NCI-H1694 (cell line): ENCODE measurements at regions not wholly inside any gene's neighbourhood (a gene's known extent, or its start where the extent isn't known, plus 50 kb on each side); places are given as distances from the start of the nearest gene placed in this dataset.

ENCODE experiments used
- DNase-seq: peaks from one replicate; lab custom pipeline; 2025; lab: John Stamatoyannopoulos, UW

DNA sequence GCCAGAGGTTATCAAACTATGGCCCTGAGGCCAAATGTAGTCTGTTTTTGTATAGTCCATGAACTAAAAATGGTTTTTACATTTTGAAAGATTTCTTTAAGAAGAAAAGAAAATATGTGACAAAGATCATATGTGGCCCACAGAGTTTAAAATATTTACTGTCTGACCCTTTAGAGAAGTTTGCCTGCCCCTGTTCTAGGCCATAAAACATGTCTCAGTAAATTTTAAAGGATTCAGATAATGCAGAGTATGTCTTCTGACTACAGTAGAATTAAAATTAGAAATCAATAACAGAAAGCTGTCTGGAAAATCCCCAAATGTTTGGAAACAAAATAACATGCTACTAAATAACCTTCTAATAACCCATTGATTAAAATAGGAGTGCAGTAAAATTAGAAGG is 86.3 kb downstream of the KCNRG start:
- no peak for DNase-seq

- DNase-seq, result no peak
Observed at GRCh38 chr13:50104493-50104892, 89.2 kb downstream of the KCNRG start.

DNA sequence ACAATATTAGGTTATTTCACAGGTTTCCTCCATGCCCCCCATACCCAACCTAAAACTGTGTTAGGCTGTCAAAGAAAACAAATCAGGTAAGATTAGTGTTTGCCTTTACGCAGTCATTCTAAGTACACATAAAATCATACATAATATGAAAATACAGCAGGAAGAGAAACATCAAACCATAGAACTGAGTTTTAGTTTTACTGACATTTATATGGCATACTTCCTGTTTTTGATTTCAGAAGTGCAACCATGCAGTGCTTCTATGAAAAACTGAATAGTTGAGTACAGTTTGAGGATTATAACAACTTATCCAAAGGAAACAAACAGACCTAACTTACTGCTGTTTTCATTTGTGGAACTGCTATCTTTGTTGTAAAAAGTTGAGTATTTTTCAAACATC is 91.3 kb downstream of the KCNRG start:
- no peak for DNase-seq

- DNase-seq, result no peak
Observed at GRCh38 chr13:50107205-50107604, 92.0 kb downstream of the KCNRG start.

GRCh38 chr13:50114961-50115360 is 99.7 kb downstream of the KCNRG start:
- DNase-seq, result no peak

DNA sequence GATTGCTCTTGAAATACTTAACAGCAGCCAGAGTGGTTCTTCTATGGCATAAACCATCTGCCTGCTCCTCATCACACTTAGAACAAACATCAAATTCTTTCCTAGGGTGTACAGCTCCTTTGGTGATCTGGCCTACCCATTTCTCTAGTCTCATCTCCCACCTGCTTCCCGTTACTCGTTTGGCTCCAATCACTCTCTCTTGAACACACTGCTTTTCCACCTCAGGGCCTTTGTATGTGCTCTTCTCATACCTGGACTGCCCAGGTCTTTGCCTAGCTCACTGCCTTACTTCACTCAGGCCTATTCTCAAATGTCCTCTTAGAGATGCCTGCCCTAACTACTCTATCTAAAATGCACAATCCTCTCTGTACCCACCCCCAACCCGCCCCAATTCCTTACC is 100.5 kb downstream of the KCNRG start:
- no peak for DNase-seq

DNA sequence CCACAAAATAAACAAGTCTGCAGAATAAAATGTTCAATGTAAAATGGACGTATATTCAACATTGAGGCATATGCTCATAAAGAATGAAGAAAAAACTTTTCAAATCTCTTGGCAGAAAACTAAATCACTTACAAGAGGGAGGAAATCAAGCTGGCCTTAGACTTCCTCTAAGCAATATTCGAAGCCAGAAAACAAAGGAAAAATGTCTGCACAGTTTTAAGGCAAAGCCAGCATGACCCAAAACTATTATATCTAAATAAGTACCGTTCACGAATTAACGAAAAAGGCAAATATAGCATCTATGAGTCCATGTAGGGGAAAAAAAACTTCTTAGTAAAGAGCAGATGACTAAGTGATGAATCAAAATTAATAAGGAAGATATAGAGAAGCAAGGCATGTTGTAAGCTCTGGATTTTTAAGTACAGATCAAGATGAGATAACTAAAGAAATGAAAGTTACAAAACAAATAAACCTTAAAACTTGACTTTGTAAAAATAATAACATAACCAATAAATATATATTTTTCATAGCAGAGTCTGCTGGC is 101.3 kb downstream of the KCNRG start:
- DNase-seq, result no peak

- DNase-seq, result no peak
Observed at GRCh38 chr13:50119591-50119990, 104.3 kb downstream of the KCNRG start.

DNA sequence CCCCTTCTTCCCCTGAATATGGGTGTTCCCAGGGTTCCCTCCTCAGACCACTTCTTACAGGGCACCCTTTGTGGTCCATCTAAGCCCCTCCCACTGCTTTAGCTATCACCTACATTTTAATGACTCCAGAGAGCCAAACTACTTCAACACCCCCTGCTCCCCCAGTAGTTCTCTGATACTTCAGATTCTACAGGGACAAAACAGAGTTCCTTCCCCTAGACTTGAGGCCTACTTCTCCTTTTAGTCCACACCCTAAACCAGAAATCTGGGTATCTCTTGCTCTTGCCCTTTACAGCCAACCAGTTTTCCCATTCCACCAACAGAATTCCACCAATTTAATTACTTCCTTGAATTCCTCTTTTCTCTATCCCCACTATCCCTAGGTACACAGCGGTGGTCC is 107.2 kb downstream of the KCNRG start:
- DNase-seq, result no peak

- no peak for DNase-seq
Observed at GRCh38 chr13:50123002-50123401, 107.8 kb downstream of the KCNRG start.

GRCh38 chr13:50123515-50123861 is 108.2 kb downstream of the KCNRG start:
- DNase-seq, result no peak

DNA sequence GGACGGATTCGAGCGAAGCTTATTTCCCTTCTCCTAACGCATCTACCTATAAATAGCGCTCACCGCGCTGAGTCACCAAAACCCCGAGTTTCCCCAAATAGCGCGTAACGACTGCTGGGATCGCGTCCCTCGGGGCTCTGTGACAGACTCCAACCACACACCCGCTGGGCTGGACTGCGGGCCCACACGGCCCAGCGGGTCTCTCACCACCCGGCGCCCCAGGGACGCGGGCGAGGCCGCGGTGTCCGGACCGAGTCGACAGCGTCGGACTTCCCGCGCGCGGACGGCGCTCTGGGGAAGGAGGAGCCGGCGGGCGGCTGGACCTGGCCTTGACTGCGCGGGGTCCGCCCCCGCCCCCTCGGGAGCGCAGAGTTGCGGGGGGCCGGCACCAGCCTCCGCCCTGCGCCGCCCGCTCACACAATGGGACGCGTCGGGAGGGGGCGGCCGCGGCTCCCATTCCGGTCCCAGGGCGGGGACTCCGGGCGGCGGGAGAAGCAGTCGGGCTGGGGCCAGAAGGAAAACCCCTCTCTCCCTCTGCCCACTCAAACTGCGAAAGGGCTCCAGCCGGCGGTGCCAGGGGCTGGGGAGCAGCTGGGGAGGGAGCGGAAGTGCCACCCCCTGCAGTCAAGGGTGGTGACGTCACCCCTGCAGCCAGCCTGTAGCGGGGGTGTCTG is 108.8 kb downstream of the KCNRG start:
- DNase-seq, result peak; percentile 84

DNA sequence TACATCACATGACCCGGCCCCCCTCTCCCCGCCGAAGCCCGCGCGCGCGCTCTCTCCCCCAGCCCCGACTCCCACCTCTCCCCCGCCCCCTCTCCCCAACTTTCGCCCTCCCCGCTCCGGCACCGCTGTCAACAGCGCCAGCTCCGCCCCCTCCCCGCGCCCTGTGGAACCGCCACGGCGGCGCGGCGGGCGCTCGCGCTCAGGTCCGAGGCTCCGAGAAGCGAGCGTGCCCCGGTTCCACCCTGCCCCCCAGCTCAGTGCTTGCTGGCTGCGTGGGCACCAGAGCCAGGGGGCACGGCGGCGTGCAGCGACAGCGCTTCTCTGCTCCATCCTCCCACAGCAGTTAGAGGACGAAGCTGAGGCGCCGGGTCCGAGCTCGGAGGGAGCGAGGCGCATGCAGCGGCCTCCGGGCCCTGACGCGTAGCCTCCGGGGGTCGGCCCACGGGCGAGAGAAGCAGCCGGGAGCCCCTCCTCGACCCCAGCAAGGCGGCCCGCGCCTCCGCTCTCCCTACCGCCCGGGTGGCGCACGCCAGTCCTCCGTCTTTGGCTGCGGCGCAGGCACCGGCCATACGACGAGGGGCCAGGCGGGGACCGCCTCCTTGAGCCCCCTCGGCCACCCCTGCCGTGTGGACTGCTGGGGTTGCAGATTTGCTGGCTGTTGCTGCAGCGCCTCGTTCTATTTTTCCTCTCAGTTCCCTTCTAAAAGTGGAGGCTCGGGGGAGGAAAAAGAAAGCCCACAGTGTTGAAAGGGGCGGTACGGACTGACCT is 109.5 kb downstream of the KCNRG start:
- DNase-seq, result no peak

- DNase-seq, result no peak
Observed at GRCh38 chr13:50125304-50125553, 110.0 kb downstream of the KCNRG start.

- peak; percentile 78 for DNase-seq
Observed at GRCh38 chr13:50125554-50126262, 110.5 kb downstream of the KCNRG start.

- DNase-seq, result peak; percentile 13
Observed at GRCh38 chr13:50126263-50126992, 111.2 kb downstream of the KCNRG start.

DNA sequence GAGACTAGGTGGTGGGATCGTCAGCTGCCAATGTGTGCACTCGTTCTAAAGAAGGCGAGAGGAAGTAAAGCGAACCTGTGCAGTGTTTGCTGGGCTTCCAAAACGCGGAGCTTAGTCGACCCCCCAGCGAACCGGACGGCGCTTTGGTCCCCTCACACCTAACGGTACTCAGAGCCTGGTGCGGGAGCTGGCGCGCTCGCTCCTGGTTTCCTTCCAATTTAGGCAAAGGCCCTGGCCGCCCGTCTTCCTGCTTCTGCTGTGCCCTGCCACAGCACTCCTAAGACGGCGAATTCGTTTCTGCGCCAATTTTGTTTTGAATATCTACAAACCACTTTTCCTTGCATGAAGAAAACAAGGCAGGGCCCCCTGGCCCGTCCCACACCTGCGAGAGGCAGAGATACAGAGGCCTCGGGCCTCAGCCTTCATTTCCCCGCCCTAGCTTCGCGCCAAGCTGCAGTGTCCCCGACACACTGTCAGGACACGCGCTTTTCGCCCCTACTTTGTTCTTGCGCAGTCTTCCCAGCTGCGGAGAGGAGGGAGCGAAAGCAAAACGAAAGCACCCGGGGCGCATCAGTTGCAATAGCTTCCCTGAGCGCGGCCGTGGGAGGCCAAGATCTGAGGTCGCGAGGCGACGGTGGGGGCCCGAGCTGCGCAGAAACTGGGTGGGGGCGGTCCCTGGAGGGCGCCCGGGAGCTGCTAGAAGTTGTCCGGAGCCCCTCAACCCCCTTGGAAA is 111.9 kb downstream of the KCNRG start:
- DNase-seq, result no peak

GRCh38 chr13:50127726-50128291 is 112.6 kb downstream of the KCNRG start:
- DNase-seq, result no peak

DNA sequence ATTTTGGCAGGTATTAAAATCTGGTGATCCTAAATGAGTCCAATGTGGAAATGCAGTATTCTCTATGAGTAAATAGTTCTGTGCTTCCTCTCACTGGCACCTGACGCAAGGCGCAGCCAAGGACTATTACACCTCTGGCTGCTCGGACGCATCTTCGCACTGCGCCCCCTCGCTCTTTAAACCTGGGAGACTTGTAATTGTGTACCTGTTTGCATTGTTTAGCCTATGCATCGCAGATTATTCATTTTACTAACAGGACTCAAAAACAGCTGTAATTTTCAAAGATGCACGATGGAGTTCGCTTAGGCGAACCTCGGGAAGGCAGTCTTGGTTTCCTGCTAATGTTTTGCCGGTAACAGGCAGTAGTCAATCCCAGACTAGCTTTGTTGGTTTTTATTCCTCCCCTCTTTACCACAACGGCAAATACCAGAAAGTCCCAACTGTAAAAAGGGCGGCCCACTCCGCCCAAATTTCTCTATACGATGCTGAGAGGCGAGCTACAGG is 113.2 kb downstream of the KCNRG start:
- DNase-seq, result no peak

GRCh38 chr13:50129081-50129705 is 113.9 kb downstream of the KCNRG start:
- no peak for DNase-seq

DNA sequence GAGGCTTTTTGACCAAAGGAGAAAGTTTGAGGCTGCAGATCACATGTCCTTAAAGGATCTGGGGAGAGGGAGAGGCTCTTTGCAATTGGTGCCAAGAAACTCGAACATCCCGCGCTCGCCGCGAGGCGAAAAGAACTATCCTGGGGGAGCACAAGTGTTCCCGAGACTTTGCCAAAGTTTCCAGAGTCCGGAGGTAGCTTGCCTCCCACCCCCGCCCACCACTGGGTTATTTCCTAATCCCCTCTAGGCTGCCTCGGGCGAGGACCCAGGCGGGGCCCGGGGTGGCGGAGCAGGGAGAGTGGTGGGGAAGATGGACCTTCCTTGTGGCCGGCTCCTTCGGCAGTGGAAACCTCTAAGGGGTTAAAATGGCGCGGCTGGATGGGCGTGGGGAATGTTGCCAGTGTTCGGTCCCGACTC is 114.5 kb downstream of the KCNRG start:
- no peak for DNase-seq
